ENCODE measurements at regions not wholly inside any gene's neighbourhood (a gene's known extent, or its start where the extent isn't known, plus 50 kb on each side); places are given as distances from the start of the nearest gene placed in this dataset.

- TF ChIP-seq TEAD4 (IDR thresholded peaks at IDR 0.05; ENCODE audit: borderline replicate concordance, insufficient read depth) (no peak), RFX5 (IDR thresholded peaks at IDR 0.05; ENCODE audit: low read length) (no peak), RXRA (IDR thresholded peaks at IDR 0.05; ENCODE audit: borderline replicate concordance, low read depth) (no peak), MXI1 (IDR thresholded peaks at IDR 0.05; ENCODE audit: low read depth, low read length) (no peak), POLR2AphosphoS5 (IDR thresholded peaks at IDR 0.05; ENCODE audit: low read depth, low read length) (no peak), FOXM1 (IDR thresholded peaks at IDR 0.05; ENCODE audit: low read depth) (no peak)
These were observed 179.6 kb upstream of the ALKAL2 start (continued) for GRCh38 chr2:467543-467891.

DNA sequence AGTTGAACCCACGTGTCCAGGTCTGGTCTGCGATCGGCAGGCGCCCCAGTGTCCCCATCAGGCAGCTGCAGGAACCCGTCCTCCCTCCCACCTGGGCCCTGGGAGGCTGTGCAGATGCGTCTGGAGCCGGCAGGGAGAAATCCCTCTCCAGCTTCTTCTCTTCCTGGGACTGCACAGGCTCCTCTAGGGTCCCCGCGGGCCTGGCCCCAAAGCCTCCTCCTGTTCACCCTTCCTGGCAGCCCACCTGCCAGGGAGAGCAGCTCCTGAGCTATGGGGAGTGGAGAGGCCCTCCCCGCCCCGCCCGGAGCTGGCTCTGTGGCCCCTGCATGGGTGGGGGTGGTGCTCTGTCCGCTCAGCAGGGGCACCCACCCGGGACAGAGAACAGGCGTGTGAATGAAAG lies 179.2 kb upstream of the ALKAL2 start:
- H3K9me2 ChIP-seq: no peaks in the 10 kb centered on the region
- POLR2A ChIA-PET: no interaction called here
- 72% methylated on average over 15 of the region's 15 CpGs for WGBS (ENCODE audit: low lambda C conversion rate)
- no peaks in the 10 kb centered on the region for H4K20me1 ChIP-seq (ENCODE audit: insufficient read depth)
- no peaks in the 10 kb centered on the region for H3K79me2 ChIP-seq (ENCODE audit: insufficient read depth)
- no peak overlapping the region for H2AFZ ChIP-seq (ENCODE audit: low read depth)
- H3K27me3 ChIP-seq (ENCODE audit: insufficient read depth): no peaks in the 10 kb centered on the region
- no peaks in the 10 kb centered on the region for H3K36me3 ChIP-seq (replicated peaks in 1 of 2; ENCODE audit: control insufficient read depth in 1 of 2, insufficient read depth in 2 of 2, low read length in 1 of 2)
- no peak overlapping the region for H3K4me2 ChIP-seq
- H3K27ac ChIP-seq (ENCODE audit: low read depth in 2 of 2, low read length in 1 of 2): no peak overlapping the region
- peaks cover 0 to 2% of the 10 kb centered on the region in 2 experiments; a peak in 1 of 4 replicates for H3K4me1 ChIP-seq (ENCODE audit: control insufficient read depth in 1 of 2, insufficient read depth in 2 of 2, low read depth in 1 of 2, low read length in 1 of 2)
- CTCF ChIA-PET: no interaction called here
- H3K9ac ChIP-seq: no peak overlapping the region
- DNase-seq: peak; percentile 34
- no peak for TF ChIP-seq SMC3 (IDR thresholded peaks at IDR 0.05; ENCODE audit: low read depth, low read length)
- TF ChIP-seq MXI1 (IDR thresholded peaks at IDR 0.05; ENCODE audit: low read depth, low read length): no peak
- H3K4me3 ChIP-seq (ENCODE audit: low read depth in 2 of 2, low read length in 1 of 2): no peak overlapping the region
- peaks cover 5% of the 10 kb centered on the region; the same call in 1 of the 2 replicates for H3K9me3 ChIP-seq
- H3F3A ChIP-seq (replicated peaks; ENCODE audit: insufficient read depth): no peaks in the 10 kb centered on the region

DNA sequence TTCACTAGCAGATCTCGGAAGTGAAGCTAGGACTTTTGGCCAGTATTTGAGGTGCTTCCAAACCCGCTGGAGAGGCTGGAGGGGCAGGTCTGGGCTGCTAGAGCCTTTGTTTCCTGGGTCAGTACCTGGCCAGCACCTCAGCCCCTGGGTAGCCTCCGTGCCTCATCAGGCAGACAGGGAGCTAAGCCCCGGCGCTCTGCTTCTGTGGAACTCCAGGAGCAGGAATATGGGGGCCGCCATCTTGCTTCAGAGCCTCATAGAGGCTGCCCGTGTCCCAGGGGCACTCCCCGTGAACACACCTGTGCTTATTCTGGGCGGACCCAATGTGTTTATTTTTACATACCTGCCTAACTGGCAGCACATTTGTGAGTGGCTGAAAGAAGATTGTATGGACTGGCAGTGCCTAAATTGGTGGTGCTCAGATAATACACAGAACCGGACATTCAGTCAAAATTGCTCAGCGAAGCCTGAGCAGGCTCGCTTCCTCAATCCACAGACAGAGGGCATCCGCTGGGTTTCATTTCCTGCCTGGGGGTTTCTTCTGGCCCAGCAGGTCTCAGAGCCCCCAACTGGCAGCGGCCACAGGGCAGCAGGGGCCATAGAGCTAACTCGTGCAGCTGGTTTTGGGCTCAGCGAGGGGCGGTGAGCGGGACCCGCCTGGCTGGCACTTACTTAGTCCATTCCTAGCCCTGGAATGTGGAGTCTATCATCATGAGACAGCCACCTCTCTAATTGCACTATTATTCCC lies 176.8 kb upstream of the ALKAL2 start:
- no peaks in the 10 kb centered on the region for H3F3A ChIP-seq (replicated peaks; ENCODE audit: insufficient read depth)
- H3K9me3 ChIP-seq: peaks cover 5% of the 10 kb centered on the region; the same call in 1 of the 2 replicates
- no peak overlapping the region for H3K4me2 ChIP-seq
- no peaks in the 10 kb centered on the region for H3K36me3 ChIP-seq (replicated peaks in 1 of 2; ENCODE audit: control insufficient read depth in 1 of 2, insufficient read depth in 2 of 2, low read length in 1 of 2)
- POLR2A ChIA-PET: no interaction called here
- H3K9me2 ChIP-seq: no peaks in the 10 kb centered on the region
- H3K4me1 ChIP-seq (ENCODE audit: control insufficient read depth in 1 of 2, insufficient read depth in 2 of 2, low read depth in 1 of 2, low read length in 1 of 2): peaks cover 0 to 2% of the 10 kb centered on the region in 2 experiments; a peak in 1 of 4 replicates
- CTCF ChIA-PET: interaction anchor here (1.0 kb wide), 1 partner anchor 172 kb away, joined by 3 read pairs; no protein-coding TSS in a partner anchor
- TF ChIP-seq EZH2phosphoT487 (IDR thresholded peaks at IDR 0.05; ENCODE audit: borderline replicate concordance, low read depth) (no peak), NRF1 (IDR thresholded peaks at IDR 0.05; ENCODE audit: low read depth, low read length) (no peak), CTCF (IDR thresholded peaks at IDR 0.05) (no peak), MEF2A (IDR thresholded peaks at IDR 0.05; ENCODE audit: borderline replicate concordance, low read depth) (no peak)
- no peak overlapping the region for H3K9ac ChIP-seq
- peak; percentile 34 for DNase-seq
- no peaks in the 10 kb centered on the region for H3K27me3 ChIP-seq (ENCODE audit: insufficient read depth)
- H2AFZ ChIP-seq (ENCODE audit: low read depth): no peak overlapping the region
- no peak overlapping the region for H3K27ac ChIP-seq (ENCODE audit: low read depth in 2 of 2, low read length in 1 of 2)
- 43% methylated on average over 12 of the region's 19 CpGs for WGBS (ENCODE audit: low lambda C conversion rate)
- H4K20me1 ChIP-seq (ENCODE audit: insufficient read depth): no peaks in the 10 kb centered on the region
- no peaks in the 10 kb centered on the region for H3K79me2 ChIP-seq (ENCODE audit: insufficient read depth)
- no peak overlapping the region for H3K4me3 ChIP-seq (ENCODE audit: low read depth in 2 of 2, low read length in 1 of 2)
